ENCODE measurements at regions not wholly inside any gene's neighbourhood (a gene's known extent, or its start where the extent isn't known, plus 50 kb on each side); places are given as distances from the start of the nearest gene placed in this dataset.

- Histone ChIP-seq H3K4me1 (ENCODE audit: control insufficient read depth, insufficient read depth, low read length) (no peaks in the 10 kb centered on the region), H3K36me3 (ENCODE audit: control insufficient read depth, insufficient read depth, low read length, severe bottlenecking) (no peaks in the 10 kb centered on the region), H3K4me3 (ENCODE audit: low read length) (no peak overlapping the region), H3K27me3 (replicated peaks; ENCODE audit: control insufficient read depth, insufficient read depth, low read length) (no peaks in the 10 kb centered on the region), H3K9ac (ENCODE audit: low read length) (no peak overlapping the region), H3K9me3 (ENCODE audit: control insufficient read depth, low read length) (peaks cover 6% of the 10 kb centered on the region)
- no peak for DNase-seq (ENCODE audit: low read depth)
These were observed 589.2 kb upstream of the SALL3 start for GRCh38 chr18:78390348-78390951.

GRCh38 chr18:78390952-78391348, 588.7 kb upstream of the SALL3 start:
- H3K4me3 ChIP-seq (ENCODE audit: low read length), result no peak overlapping the region
- no peaks in the 10 kb centered on the region for H3K4me1 ChIP-seq (ENCODE audit: control insufficient read depth, insufficient read depth, low read length)
- no peak overlapping the region for H3K9ac ChIP-seq (ENCODE audit: low read length)
- DNase-seq (ENCODE audit: low read depth), result no peak
- H3K9me3 ChIP-seq (ENCODE audit: control insufficient read depth, low read length), result peaks cover 6% of the 10 kb centered on the region
- no peaks in the 10 kb centered on the region for H3K27me3 ChIP-seq (replicated peaks; ENCODE audit: control insufficient read depth, insufficient read depth, low read length)
- no peaks in the 10 kb centered on the region for H3K36me3 ChIP-seq (ENCODE audit: control insufficient read depth, insufficient read depth, low read length, severe bottlenecking)

- Histone ChIP-seq H3K9ac (ENCODE audit: low read length) (no peak overlapping the region), H3K4me1 (ENCODE audit: control insufficient read depth, insufficient read depth, low read length) (no peaks in the 10 kb centered on the region), H3K27me3 (replicated peaks; ENCODE audit: control insufficient read depth, insufficient read depth, low read length) (no peaks in the 10 kb centered on the region), H3K36me3 (ENCODE audit: control insufficient read depth, insufficient read depth, low read length, severe bottlenecking) (no peaks in the 10 kb centered on the region), H3K4me3 (ENCODE audit: low read length) (no peak overlapping the region), H3K9me3 (ENCODE audit: control insufficient read depth, low read length) (no peaks in the 10 kb centered on the region)
- no peak for DNase-seq (ENCODE audit: low read depth)
These were observed 586.3 kb upstream of the SALL3 start for GRCh38 chr18:78393086-78393862.

- Histone ChIP-seq H3K4me1 (ENCODE audit: control insufficient read depth, insufficient read depth, low read length) (no peaks in the 10 kb centered on the region), H3K9me3 (ENCODE audit: control insufficient read depth, low read length) (no peaks in the 10 kb centered on the region), H3K27me3 (replicated peaks; ENCODE audit: control insufficient read depth, insufficient read depth, low read length) (no peaks in the 10 kb centered on the region), H3K36me3 (ENCODE audit: control insufficient read depth, insufficient read depth, low read length, severe bottlenecking) (no peaks in the 10 kb centered on the region), H3K9ac (ENCODE audit: low read length) (no peak overlapping the region), H3K4me3 (ENCODE audit: low read length) (no peak overlapping the region)
- no peak for DNase-seq (ENCODE audit: low read depth)
These were observed 583.5 kb upstream of the SALL3 start for GRCh38 chr18:78396077-78396476.

- no peaks in the 10 kb centered on the region for H3K9me3 ChIP-seq (ENCODE audit: control insufficient read depth, low read length)
- no peaks in the 10 kb centered on the region for H3K4me1 ChIP-seq (ENCODE audit: control insufficient read depth, insufficient read depth, low read length)
- DNase-seq (ENCODE audit: low read depth), result no peak
- H3K9ac ChIP-seq (ENCODE audit: low read length), result no peak overlapping the region
- no peaks in the 10 kb centered on the region for H3K27me3 ChIP-seq (replicated peaks; ENCODE audit: control insufficient read depth, insufficient read depth, low read length)
- H3K36me3 ChIP-seq (ENCODE audit: control insufficient read depth, insufficient read depth, low read length, severe bottlenecking), result no peaks in the 10 kb centered on the region
- no peak overlapping the region for H3K4me3 ChIP-seq (ENCODE audit: low read length)
These were observed 582.9 kb upstream of the SALL3 start for GRCh38 chr18:78396756-78397155.

- no peaks in the 10 kb centered on the region for H3K27me3 ChIP-seq (replicated peaks; ENCODE audit: control insufficient read depth, insufficient read depth, low read length)
These were observed 579.6 kb upstream of the SALL3 start for GRCh38 chr18:78399992-78400503.

GRCh38 chr18:78402440-78402839, 577.2 kb upstream of the SALL3 start:
- no peaks in the 10 kb centered on the region for H3K27me3 ChIP-seq (replicated peaks; ENCODE audit: control insufficient read depth, insufficient read depth, low read length)
- no peak overlapping the region for H3K9ac ChIP-seq (ENCODE audit: low read length)
- no peaks in the 10 kb centered on the region for H3K4me1 ChIP-seq (ENCODE audit: control insufficient read depth, insufficient read depth, low read length)
- DNase-seq (ENCODE audit: low read depth), result no peak
- H3K9me3 ChIP-seq (ENCODE audit: control insufficient read depth, low read length), result no peaks in the 10 kb centered on the region
- H3K36me3 ChIP-seq (ENCODE audit: control insufficient read depth, insufficient read depth, low read length, severe bottlenecking), result no peaks in the 10 kb centered on the region
- no peak overlapping the region for H3K4me3 ChIP-seq (ENCODE audit: low read length)

More at GRCh38 chr18:78399992-78400503, 579.6 kb upstream of the SALL3 start:
- Histone ChIP-seq H3K9me3 (ENCODE audit: control insufficient read depth, low read length) (no peaks in the 10 kb centered on the region), H3K4me1 (ENCODE audit: control insufficient read depth, insufficient read depth, low read length) (no peaks in the 10 kb centered on the region), H3K9ac (ENCODE audit: low read length) (no peak overlapping the region), H3K4me3 (ENCODE audit: low read length) (no peak overlapping the region), H3K36me3 (ENCODE audit: control insufficient read depth, insufficient read depth, low read length, severe bottlenecking) (no peaks in the 10 kb centered on the region)
- no peak for DNase-seq (ENCODE audit: low read depth)

GRCh38 chr18:78402966-78403365, 576.7 kb upstream of the SALL3 start:
- Histone ChIP-seq H3K27me3 (replicated peaks; ENCODE audit: control insufficient read depth, insufficient read depth, low read length) (no peaks in the 10 kb centered on the region), H3K4me3 (ENCODE audit: low read length) (no peak overlapping the region), H3K36me3 (ENCODE audit: control insufficient read depth, insufficient read depth, low read length, severe bottlenecking) (no peaks in the 10 kb centered on the region), H3K4me1 (ENCODE audit: control insufficient read depth, insufficient read depth, low read length) (no peaks in the 10 kb centered on the region), H3K9me3 (ENCODE audit: control insufficient read depth, low read length) (no peaks in the 10 kb centered on the region), H3K9ac (ENCODE audit: low read length) (no peak overlapping the region)
- no peak for DNase-seq (ENCODE audit: low read depth)

- no peak for DNase-seq (ENCODE audit: low read depth)
- Histone ChIP-seq H3K27me3 (replicated peaks; ENCODE audit: control insufficient read depth, insufficient read depth, low read length) (no peaks in the 10 kb centered on the region), H3K36me3 (ENCODE audit: control insufficient read depth, insufficient read depth, low read length, severe bottlenecking) (no peaks in the 10 kb centered on the region), H3K4me1 (ENCODE audit: control insufficient read depth, insufficient read depth, low read length) (no peaks in the 10 kb centered on the region), H3K9me3 (ENCODE audit: control insufficient read depth, low read length) (no peaks in the 10 kb centered on the region), H3K9ac (ENCODE audit: low read length) (no peak overlapping the region), H3K4me3 (ENCODE audit: low read length) (no peak overlapping the region)
These were observed 576.2 kb upstream of the SALL3 start for GRCh38 chr18:78403371-78403770.

GRCh38 chr18:78405763-78406162, 573.9 kb upstream of the SALL3 start:
- H3K9me3 ChIP-seq (ENCODE audit: control insufficient read depth, low read length), result no peaks in the 10 kb centered on the region
- no peak overlapping the region for H3K4me3 ChIP-seq (ENCODE audit: low read length)
- no peak for DNase-seq (ENCODE audit: low read depth)
- H3K36me3 ChIP-seq (ENCODE audit: control insufficient read depth, insufficient read depth, low read length, severe bottlenecking), result no peaks in the 10 kb centered on the region
- H3K27me3 ChIP-seq (replicated peaks; ENCODE audit: control insufficient read depth, insufficient read depth, low read length), result no peaks in the 10 kb centered on the region
- no peak overlapping the region for H3K9ac ChIP-seq (ENCODE audit: low read length)
- H3K4me1 ChIP-seq (ENCODE audit: control insufficient read depth, insufficient read depth, low read length), result no peaks in the 10 kb centered on the region

GRCh38 chr18:78406743-78407465, 572.7 kb upstream of the SALL3 start:
- Histone ChIP-seq H3K9ac (ENCODE audit: low read length) (no peak overlapping the region), H3K36me3 (ENCODE audit: control insufficient read depth, insufficient read depth, low read length, severe bottlenecking) (no peaks in the 10 kb centered on the region), H3K4me3 (ENCODE audit: low read length) (no peak overlapping the region), H3K4me1 (ENCODE audit: control insufficient read depth, insufficient read depth, low read length) (no peaks in the 10 kb centered on the region), H3K27me3 (replicated peaks; ENCODE audit: control insufficient read depth, insufficient read depth, low read length) (no peaks in the 10 kb centered on the region), H3K9me3 (ENCODE audit: control insufficient read depth, low read length) (no peaks in the 10 kb centered on the region)
- DNase-seq (ENCODE audit: low read depth), result no peak
